Lung (tissue), 11 donors: ENCODE measurements at regions not wholly inside any gene's neighbourhood (a gene's known extent, or its start where the extent isn't known, plus 50 kb on each side); places are given as distances from the start of the nearest gene placed in this dataset.
"Not testable (repeated sequence)": the region's sequence is repeated elsewhere in the genome, so short reads cannot be mapped to it uniquely, and the experiment has no call there.

Source experiments
- ATAC-seq: fragments of 200-7000 bp; cut with Tn5 transposase; one replicate; pipeline ENCODE4 v1.9.1; 2020; ENCODE audit warnings: moderate number of reproducible peaks; ENCODE audit not compliant: insufficient read depth, low FRiP score
- DNase-seq, 3 donors: peaks; one replicate each; pipeline ENCODE4 v3.0.0-alpha.2; 2013 to 2017
- H3K27ac ChIP-seq, 2 donors: one replicate each; pipeline ENCODE4 v1.5.1; 2013; ENCODE audit warnings: mild to moderate bottlenecking in 2 of 2, moderate library complexity in 2 of 2, control low read depth in 1 of 2, inconsistent platforms in 1 of 2, low read depth in 1 of 2, low read length in 1 of 2
- H3K27me3 ChIP-seq, 3 donors: one replicate each; pipeline ENCODE4 v1.5.1; 2013; ENCODE audit warnings: low read length in 2 of 3; ENCODE audit not compliant: control insufficient read depth in 3 of 3, insufficient read depth in 3 of 3
- H3K36me3 ChIP-seq, 4 donors: one replicate each; pipeline ENCODE4 v1.5.1; 2013; ENCODE audit warnings: low read length in 4 of 4, mild to moderate bottlenecking in 1 of 4, moderate library complexity in 1 of 4; ENCODE audit not compliant: control insufficient read depth in 4 of 4, insufficient read depth in 4 of 4
- H3K4me1 ChIP-seq, 5 donors: one replicate each; pipeline ENCODE4 v1.5.1; 2013; ENCODE audit warnings: low read length in 5 of 5, mild to moderate bottlenecking in 2 of 5, moderate library complexity in 1 of 5; ENCODE audit not compliant: control insufficient read depth in 5 of 5, insufficient read depth in 5 of 5
- H3K4me3 ChIP-seq: one replicate; pipeline ENCODE4 v1.5.1; 2013; ENCODE audit warnings: mild to moderate bottlenecking, control low read depth, moderate library complexity
- H3K9ac ChIP-seq, 2 donors: one replicate each; pipeline ENCODE4 v1.5.1; 2013; ENCODE audit warnings: low read length in 2 of 2, control low read depth in 1 of 2; ENCODE audit not compliant: insufficient read depth in 1 of 2
- H3K9me3 ChIP-seq, 4 donors: one replicate each; pipeline ENCODE4 v1.5.1; 2013; ENCODE audit warnings: low read length in 3 of 4, mild to moderate bottlenecking in 1 of 4, moderate library complexity in 1 of 4; ENCODE audit not compliant: control insufficient read depth in 4 of 4, insufficient read depth in 3 of 4
- CTCF ChIP-seq: IDR thresholded peaks from 2 replicates; pipeline ENCODE4 v1.5.1; 2012; ENCODE audit warnings: mild to moderate bottlenecking; ENCODE audit errors: control extremely low read depth, extremely low read depth
- WGBS, 2 donors: extraction: QIAGEN DNeasy Blood & Tissue Kit; methylation state at CpG; one replicate each; pipeline ENCODE4 v1.1.7; 2013; 5-methylcytosine and 5-hydroxymethylcytosine counted together
- donor health status: control.
- donor health status: control.
- donor health status: Bipolar disorder and iron deficiency.
- donor health status: healthy.
- donor health status: DM: yes; HTN: yes; CAD: no.

GRCh38 chr2:49714454-49714853 lies 560.1 kb upstream of the FSHR start:
- no peak for DNase-seq
- TF ChIP-seq CTCF, result no peak
- Histone ChIP-seq H3K27me3 (no peaks in the 10 kb centered on the region), H3K9me3 (no peaks in the 10 kb centered on the region), H3K9ac (no peak overlapping the region), H3K4me1 (peaks cover 0 to 4% (median 0%) of the 10 kb centered on the region in 5 donors), H3K4me3 (no peak overlapping the region), H3K27ac (no peak overlapping the region), H3K36me3 (no peaks in the 10 kb centered on the region)
- 50 to 82% methylated on average over 2 of the region's 2 CpGs for WGBS, 2 donors
- no peak for ATAC-seq

GRCh38 chr2:49702740-49703139 lies 548.4 kb upstream of the FSHR start:
- no peak for TF ChIP-seq CTCF
- Histone ChIP-seq H3K36me3 (no peaks in the 10 kb centered on the region), H3K4me1 (no peaks in the 10 kb centered on the region), H3K27me3 (no peaks in the 10 kb centered on the region), H3K9me3 (no peaks in the 10 kb centered on the region), H3K4me3 (no peak overlapping the region), H3K27ac (no peak overlapping the region), H3K9ac (no peak overlapping the region)
- no peak for DNase-seq
- WGBS, 2 donors, result 87 to 93% methylated on average over 3 of the region's 3 CpGs
- no peak for ATAC-seq

GRCh38 chr2:49693961-49694360 lies 539.6 kb upstream of the FSHR start:
- Histone ChIP-seq H3K27me3 (no peaks in the 10 kb centered on the region), H3K9me3 (no peaks in the 10 kb centered on the region), H3K4me1 (no peaks in the 10 kb centered on the region), H3K36me3 (no peaks in the 10 kb centered on the region), H3K27ac (no peak overlapping the region), H3K9ac (no peak overlapping the region), H3K4me3 (no peak overlapping the region)
- DNase-seq (no peak), ATAC-seq (no peak)
- no peak for TF ChIP-seq CTCF

GRCh38 chr2:49692022-49692421 lies 537.7 kb upstream of the FSHR start:
- not testable (repeated sequence) for ATAC-seq

More at GRCh38 chr2:49692022-49692421, 537.7 kb upstream of the FSHR start:
- WGBS, 2 donors, result 94 to 98% methylated on average over 2 of the region's 2 CpGs
- not testable (repeated sequence) for H3K4me1 ChIP-seq, H3K36me3 ChIP-seq, H3K4me3 ChIP-seq, H3K27me3 ChIP-seq, DNase-seq, H3K9ac ChIP-seq, H3K9me3 ChIP-seq, H3K27ac ChIP-seq
